AG08396 (cell line): ENCODE measurements at regions not wholly inside any gene's neighbourhood (a gene's known extent, or its start where the extent isn't known, plus 50 kb on each side); places are given as distances from the start of the nearest gene placed in this dataset.

Experiments used
- DNase-seq: peaks from one replicate; pipeline ENCODE4 v3.0.0; 2012; ENCODE audit warnings: low spot score, mixed read lengths

DNA sequence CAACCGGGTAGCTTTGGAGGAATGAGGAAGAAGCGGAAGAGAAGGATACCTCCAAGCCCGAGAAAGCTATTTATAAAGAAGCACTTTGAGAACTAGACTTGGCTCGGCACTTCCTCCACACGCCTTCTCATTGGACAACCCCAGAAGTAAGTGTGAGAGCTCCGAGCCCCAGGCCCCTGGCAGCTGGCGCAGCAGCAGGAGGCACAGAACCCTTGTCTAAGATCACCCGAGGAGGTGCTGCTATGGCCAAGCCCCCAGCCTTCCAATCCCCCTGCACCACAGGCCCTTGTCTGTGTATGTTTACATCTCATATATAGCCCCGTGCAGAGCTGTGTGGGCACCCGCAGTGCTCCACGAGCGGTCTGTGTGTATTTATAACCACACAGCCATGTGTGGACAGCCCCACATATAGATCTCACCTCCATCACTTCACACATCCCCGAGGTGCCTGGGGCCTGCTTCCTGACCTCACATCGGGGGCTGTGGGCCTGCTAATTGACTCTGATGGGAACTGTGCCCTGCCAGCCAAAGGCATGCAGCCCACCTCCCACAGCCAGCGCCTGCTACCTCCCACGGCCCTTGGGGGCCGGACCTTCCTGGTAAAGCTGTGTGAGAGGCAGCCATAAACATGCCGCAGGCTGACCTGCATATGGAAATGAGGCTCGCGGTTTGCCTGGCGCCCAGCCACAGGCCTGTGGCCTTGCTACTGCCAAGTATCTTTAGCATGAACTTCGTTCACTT is 96.1 kb downstream of the C17orf67 start:
- DNase-seq, result peak; percentile 61

DNA sequence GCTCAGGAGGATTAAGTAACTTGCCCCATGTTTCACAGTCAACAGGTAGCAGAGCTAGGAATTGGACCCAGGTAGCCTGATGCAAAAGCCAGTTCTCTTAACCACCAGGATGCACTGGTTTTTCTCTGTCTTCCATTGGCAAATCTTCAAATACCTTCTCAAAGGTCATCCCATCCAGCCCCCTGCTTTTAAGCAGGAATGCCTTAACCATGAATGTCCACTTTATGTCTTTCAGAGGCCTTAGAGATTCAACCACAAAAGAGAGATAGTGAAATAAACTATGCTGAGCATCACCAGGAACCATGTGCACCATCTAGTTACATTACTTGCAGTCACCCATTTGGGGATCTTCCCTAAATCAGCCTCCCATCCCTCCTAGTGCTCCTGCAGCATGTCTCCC is 94.3 kb downstream of the C17orf67 start:
- no peak for DNase-seq

DNA sequence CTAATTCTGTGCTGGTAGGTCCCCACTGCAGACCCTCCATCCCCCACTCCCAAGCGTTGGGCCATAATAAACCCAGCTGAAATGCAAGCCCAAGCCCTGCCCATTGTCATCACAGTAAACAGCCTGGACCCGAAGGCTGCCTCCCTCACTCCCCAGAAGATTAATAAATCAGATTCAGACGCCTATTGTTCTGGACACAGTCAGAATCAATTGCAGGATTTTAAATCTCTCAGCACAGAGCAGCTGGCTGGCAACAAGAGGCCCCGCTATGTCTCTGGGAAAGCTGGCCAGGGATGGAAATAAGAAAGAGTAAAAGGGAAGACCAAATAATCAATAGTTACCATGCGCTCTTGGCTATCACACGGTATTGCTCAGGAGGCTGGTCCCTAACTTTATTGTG is 93.9 kb downstream of the C17orf67 start:
- DNase-seq, result no peak

DNA sequence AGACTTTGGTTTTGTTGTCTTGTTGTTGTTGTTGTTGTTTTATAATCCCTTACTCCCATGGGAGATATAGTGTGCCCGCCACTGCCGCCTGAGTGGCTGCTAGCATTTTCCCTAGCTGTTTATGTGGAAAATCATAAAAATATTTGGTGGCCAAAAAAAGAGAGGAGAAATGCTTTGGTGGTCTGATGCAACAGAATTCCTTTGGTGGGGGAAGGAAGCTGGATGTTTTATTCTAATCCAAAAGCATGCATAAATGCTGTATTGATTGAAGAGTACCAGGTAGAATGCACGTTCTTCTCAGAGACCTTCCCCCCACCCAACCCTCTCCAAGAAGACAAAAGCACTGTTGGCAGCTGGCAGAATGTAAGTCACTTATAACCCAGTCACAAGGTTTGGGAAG is 93.2 kb downstream of the C17orf67 start:
- no peak for DNase-seq
